ENCODE measurements at regions not wholly inside any gene's neighbourhood (a gene's known extent, or its start where the extent isn't known, plus 50 kb on each side); places are given as distances from the start of the nearest gene placed in this dataset.

GRCh38 chr4:134375775-134376174 is 174.2 kb upstream of the PABPC4L start:
- TF ChIP-seq, protein P1, sequence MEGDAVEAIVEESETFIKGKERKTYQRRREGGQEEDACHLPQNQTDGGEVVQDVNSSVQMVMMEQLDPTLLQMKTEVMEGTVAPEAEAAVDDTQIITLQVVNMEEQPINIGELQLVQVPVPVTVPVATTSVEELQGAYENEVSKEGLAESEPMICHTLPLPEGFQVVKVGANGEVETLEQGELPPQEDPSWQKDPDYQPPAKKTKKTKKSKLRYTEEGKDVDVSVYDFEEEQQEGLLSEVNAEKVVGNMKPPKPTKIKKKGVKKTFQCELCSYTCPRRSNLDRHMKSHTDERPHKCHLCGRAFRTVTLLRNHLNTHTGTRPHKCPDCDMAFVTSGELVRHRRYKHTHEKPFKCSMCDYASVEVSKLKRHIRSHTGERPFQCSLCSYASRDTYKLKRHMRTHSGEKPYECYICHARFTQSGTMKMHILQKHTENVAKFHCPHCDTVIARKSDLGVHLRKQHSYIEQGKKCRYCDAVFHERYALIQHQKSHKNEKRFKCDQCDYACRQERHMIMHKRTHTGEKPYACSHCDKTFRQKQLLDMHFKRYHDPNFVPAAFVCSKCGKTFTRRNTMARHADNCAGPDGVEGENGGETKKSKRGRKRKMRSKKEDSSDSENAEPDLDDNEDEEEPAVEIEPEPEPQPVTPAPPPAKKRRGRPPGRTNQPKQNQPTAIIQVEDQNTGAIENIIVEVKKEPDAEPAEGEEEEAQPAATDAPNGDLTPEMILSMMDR (IDR thresholded peaks at IDR 0.05) = no peak
- TF ChIP-seq POLR2A (IDR thresholded peaks at IDR 0.05) (no peak), EP300 (IDR thresholded peaks at IDR 0.05) (no peak), POLR2AphosphoS5 (IDR thresholded peaks at IDR 0.05) (no peak)

Measured in upper lobe of left lung (tissue), 4 donors.